H4 (cell line): ENCODE measurements at regions not wholly inside any gene's neighbourhood (a gene's known extent, or its start where the extent isn't known, plus 50 kb on each side); places are given as distances from the start of the nearest gene placed in this dataset.

ENCODE experiments used
- DNase-seq: peaks from one replicate; pipeline ENCODE4 v3.0.0-alpha.2; 2015; ENCODE audit warnings: low spot score

- DNase-seq: no peak
Observed at GRCh38 chr2:120440521-120441350, 94.8 kb downstream of the INHBB start.

DNA sequence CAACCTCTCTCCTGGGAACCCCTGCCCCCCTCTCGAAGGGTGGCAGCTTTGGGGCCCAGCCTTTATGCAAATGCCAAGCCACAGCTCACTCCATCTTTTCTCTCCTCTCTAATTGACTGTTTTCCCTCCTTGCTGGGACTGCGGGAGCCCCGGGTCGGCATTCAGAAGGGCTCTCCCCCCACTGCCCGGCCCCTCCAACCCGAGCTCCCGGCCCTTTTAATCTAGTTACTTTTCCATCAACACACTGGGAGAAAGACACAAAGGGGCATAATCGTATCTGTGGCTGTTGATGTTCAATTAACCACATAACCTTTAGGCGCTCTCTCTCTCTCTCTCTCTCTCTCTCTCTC is 95.4 kb downstream of the INHBB start:
- no peak for DNase-seq

DNA sequence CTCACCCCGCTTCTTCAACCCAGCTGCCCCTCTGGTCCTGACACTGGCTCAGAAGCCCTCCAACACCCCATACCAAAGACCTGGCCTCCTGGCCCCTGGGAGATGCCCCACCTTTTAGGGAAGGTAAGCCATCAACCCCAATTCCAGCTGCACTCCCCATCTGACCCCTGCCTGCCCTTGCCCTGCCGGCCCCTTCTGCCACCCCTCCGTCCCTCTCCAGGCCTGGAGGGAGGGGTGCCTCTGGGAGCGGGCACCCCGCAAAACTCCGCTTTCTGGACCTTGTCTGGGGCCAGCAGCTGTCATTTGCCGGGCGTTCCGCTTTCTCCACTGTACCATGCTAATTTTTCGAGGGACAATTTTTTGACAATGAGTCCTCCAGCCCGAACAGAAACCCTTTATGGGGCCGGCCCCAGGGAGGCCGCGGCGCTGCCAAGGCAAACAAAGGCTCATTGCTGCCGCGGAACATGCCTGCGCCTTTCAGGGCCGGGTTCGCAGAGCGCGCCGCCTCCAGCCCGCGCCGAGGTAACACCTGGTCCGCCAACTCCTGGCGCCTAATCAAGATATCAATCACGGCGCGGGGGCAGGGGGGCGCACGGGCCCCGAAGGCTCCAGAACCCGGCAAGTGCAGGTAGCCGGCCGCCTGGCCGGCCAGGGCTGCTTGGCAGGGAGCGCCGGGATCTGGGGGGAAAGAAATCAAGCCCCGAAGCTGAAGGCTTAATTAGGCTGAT is 96.0 kb downstream of the INHBB start:
- DNase-seq: no peak

- no peak for DNase-seq
Observed at GRCh38 chr2:120442541-120442922, 96.6 kb downstream of the INHBB start.

GRCh38 chr2:120442923-120443571 is 97.1 kb downstream of the INHBB start:
- DNase-seq: no peak

DNA sequence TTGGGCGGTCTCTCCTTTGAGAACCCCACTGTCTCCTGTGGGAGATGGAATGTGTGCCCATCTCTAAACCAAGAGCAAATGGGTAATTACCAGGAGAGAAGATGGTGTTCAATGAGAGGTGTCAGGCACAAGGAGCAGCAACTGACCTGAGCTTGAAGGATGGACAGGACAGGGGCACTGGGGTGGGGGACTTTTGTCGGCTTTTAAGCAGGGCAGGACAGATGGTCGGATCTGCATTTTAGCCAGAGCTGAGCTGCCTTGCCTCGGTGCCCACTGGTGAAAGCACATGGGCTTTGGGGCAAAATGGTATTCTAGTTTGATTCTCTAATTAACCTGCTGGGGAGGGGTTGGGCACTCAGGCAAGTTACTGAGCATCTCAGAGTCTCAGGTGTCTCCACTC is 98.0 kb downstream of the INHBB start:
- DNase-seq: no peak

GRCh38 chr2:120444691-120445240 is 98.8 kb downstream of the INHBB start:
- DNase-seq: no peak

GRCh38 chr2:120445449-120446143 is 99.7 kb downstream of the INHBB start:
- no peak for DNase-seq

- DNase-seq: no peak
Observed at GRCh38 chr2:120446236-120447126, 100.5 kb downstream of the INHBB start.

- DNase-seq: no peak
Observed at GRCh38 chr2:120447127-120447785, 101.3 kb downstream of the INHBB start.

DNA sequence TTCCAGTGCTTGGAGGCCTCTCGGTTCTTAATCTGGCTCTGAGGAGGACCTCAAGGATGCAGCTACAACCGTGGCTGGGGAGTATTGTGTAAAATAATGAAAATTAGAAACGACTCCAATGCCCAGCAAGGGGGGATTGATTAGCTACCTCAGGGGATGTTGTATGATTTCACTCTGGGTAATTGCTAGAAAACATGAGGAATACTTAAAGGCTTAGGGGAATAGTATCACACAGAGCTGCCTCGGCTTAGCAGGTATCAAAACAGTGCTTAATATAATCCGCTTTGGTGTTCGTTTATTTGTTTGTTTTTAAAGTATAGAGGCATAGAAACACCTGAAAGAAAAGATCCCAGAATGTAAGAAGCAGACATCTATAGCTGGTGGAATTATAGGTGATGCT is 102.5 kb downstream of the INHBB start:
- DNase-seq: no peak

DNA sequence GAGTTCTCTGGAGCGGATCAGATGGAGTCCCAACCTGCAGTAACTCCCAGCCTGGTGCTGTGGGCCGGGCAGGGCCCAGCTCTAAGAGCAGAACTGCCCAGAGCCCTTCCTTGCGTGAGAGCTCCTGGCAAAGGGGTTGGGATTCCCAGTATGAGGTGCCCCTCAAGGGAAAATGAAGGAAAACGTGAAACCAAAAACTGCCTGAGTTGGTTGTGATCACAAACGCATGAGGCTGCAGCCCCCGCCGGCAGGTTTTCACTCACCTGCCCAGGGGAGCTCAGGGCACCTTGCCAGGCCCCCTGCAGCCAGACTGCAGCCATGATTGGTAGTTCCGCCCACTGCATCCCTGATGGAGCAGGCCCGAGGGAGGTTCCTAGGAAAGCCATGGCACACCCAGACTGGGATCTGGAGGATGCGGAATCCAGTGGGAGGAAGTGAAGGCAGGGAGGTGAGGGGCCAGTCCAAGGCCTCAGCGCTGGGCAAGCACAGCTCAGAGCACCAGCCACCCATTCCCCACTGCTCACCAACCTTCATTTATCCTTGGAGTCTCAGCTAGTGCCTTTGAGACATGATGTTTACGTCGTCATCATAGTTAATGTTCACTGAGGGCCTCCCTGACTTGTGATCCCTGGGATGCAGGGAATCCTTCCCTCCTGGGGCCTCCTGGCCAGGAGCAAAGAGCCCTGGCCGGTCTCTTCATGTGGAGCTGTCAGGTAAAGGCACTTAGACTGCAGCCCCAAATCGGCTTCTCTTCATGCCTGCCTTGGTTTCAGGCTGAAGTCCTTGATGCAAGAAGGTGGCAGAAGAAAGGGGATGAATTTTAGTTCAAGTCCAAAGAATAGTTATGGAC is 103.2 kb downstream of the INHBB start:
- DNase-seq: no peak

GRCh38 chr2:120450196-120450820 is 104.4 kb downstream of the INHBB start:
- no peak for DNase-seq

DNA sequence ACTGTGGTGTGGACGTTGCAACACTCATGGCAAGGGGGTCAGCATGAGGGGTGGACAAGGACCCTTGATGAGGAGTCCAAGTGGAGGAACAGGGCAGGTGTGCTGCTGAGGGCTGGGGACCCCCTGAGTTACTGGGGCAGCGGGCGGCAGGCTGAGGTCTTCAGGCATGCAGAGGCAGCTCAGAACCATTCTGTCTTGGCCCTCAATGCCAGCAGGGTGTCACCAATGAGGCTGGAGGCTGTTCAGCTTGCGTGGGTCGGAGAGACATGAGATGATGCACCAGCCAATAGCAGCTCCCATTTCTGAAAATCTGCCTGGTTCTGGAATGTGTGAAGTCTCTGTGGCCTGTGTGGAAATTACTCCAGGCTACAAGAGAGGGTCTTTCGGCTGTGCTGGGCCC is 105.4 kb downstream of the INHBB start:
- no peak for DNase-seq

GRCh38 chr2:120452131-120452530 is 106.2 kb downstream of the INHBB start:
- no peak for DNase-seq

DNA sequence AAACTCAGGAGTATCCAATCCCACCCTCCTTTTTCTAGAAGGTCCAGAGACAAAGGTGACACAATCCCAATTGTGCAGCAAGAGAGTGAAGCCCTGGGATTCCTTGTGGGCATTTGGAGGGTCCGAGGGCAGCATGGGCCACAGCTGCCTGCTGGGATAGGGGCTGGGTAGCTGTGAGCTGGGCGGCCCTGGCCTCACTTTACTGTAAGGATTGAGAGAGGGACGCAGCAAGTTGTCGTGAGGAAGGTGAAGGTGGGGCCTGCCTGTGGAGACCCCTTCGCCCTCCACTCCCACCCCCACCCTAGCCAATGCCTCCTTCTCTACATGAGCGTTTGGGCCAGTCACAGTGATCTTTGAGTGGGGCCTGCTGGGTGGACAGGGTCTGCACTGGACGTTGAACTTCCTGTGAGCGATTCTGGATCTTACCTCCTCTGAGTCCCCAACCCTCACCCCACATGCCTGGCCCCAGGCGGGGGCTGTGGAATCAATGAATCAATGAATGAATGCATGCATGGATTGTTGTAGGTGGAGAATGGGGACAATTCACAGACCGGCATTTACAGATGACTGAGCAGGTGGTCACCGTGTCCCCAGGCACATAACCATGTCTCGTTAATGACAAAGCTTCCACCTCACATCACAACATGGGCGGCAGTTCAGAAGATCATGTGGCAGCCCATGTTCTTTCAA is 107.2 kb downstream of the INHBB start:
- DNase-seq: no peak

DNA sequence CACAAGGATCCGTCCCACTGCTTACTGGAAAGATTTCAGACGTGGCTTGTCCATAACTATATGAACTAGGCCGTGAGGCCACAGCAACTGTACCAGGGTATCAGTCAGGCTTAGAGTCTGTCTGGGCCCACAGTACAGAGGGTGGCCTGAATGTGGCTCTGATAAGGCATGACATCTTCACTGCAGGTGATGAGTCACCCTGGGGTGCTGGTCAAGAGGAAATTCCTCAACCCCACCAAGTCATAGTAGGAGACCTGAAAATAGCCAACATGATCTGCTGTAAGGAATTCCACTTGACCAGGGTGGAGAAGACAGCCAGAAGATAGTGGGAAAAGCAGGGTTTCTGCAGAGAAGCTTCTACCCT is 107.7 kb downstream of the INHBB start:
- DNase-seq: no peak

GRCh38 chr2:120454654-120455385 is 108.9 kb downstream of the INHBB start:
- DNase-seq: no peak
